Gastrocnemius medialis (tissue), 4 donors: ENCODE measurements at regions not wholly inside any gene's neighbourhood (a gene's known extent, or its start where the extent isn't known, plus 50 kb on each side); places are given as distances from the start of the nearest gene placed in this dataset.

Experiments
- POLR2A ChIP-seq, 2 donors: fragments of 450-650 bp; IDR thresholded peaks; one replicate each; pipeline ENCODE4 v1.6.1; 2017; ENCODE audit warnings: antibody characterized with exemption in 2 of 2, mild to moderate bottlenecking in 2 of 2, moderate library complexity in 2 of 2
- TF ChIP-seq, protein P1 (sequence below), 5 experiments: fragments of 450-650 bp in 3 of 5; fragments of 200-600 bp in 2 of 5; sonication (generic) in 2 of 5; IDR thresholded peaks in 4 of 5; conservative IDR thresholded peaks in 1 of 5; 1 replicate in 4 of 5; 2 replicates in 1 of 5; pipeline ENCODE4 v1.5.1; 2016 to 2019; ENCODE audit warnings: antibody characterized with exemption in 5 of 5, mild to moderate bottlenecking in 3 of 5, moderate library complexity in 3 of 5

DNA sequence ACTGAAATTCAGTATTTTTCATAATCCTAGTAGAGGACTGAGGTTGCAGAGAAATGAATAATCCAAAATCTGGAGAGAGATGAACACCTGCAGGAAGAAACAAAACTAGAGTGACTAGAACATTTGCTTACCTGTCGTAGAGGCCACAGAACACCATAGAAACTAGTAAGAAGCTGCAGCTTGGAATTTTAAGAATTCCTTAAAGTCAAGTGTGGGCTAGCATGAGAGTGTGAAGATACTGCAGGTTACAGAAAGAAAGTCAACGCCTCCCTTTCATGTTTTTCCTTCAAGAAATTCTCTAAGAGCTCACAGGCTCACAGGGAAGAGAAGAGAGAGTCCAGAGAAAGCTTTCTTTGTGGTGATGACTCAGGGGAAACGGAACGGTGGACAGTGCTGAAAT lies 633.7 kb downstream of the LRRIQ3 start:
- TF ChIP-seq, protein P1, sequence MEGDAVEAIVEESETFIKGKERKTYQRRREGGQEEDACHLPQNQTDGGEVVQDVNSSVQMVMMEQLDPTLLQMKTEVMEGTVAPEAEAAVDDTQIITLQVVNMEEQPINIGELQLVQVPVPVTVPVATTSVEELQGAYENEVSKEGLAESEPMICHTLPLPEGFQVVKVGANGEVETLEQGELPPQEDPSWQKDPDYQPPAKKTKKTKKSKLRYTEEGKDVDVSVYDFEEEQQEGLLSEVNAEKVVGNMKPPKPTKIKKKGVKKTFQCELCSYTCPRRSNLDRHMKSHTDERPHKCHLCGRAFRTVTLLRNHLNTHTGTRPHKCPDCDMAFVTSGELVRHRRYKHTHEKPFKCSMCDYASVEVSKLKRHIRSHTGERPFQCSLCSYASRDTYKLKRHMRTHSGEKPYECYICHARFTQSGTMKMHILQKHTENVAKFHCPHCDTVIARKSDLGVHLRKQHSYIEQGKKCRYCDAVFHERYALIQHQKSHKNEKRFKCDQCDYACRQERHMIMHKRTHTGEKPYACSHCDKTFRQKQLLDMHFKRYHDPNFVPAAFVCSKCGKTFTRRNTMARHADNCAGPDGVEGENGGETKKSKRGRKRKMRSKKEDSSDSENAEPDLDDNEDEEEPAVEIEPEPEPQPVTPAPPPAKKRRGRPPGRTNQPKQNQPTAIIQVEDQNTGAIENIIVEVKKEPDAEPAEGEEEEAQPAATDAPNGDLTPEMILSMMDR (IDR thresholded peaks at IDR 0.05 in 4 of 5, conservative IDR thresholded peaks at IDR 0.05 in 1 of 5), result no peak
- no peak for TF ChIP-seq POLR2A (IDR thresholded peaks at IDR 0.05)
